Activated CD4-positive, alpha-beta T cell treated with anti-CD3 and anti-CD28 coated beads for 1 hour (primary cell): ENCODE measurements at regions not wholly inside any gene's neighbourhood (a gene's known extent, or its start where the extent isn't known, plus 50 kb on each side); places are given as distances from the start of the nearest gene placed in this dataset.

Experiments
- DNase-seq: peaks from one replicate; pipeline ENCODE4 v3.0.0-alpha.2; 2020

- no peak for DNase-seq
Observed at GRCh38 chr3:71847794-71848193, 62.8 kb upstream of the PROK2 start.

DNA sequence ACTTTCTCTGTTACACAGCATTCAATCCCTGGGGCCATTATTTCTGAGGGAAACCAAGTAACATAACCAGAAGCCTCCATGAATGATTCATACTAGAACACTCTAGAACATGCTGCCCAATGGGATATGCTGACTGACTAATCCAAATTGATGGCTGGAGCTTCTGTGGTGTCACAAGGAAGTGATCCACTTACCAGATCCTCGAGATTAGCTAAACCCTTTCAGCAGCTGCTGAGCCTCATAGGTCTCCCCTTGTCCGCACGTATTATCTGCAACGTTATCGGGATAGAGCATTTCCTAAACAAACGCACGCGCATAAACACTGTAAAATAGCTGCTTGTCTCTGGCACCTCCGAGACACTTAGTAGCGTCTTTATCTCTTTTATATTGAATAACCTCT, 61.2 kb upstream of the PROK2 start:
- no peak for DNase-seq

- no peak for DNase-seq
Observed at GRCh38 chr3:71843071-71843470, 58.1 kb upstream of the PROK2 start.

DNA sequence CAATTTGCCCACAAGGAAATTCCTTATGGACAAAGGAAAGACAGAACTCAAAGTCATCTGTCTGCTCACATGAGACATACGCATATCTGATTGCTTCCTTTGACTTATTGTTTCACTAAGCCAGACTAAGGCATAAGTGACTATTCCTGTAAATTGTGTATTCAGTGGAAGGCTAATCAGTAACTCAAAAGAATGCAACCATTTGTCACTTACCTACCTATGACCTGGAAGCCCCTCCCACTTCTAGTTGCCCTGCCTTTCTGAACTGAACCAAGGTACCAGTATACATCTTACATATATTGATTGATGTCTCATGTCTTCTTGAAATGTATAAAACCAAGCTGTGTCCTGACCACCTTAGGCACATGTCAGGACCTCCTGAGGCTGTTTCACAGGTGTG, 53.5 kb upstream of the PROK2 start:
- DNase-seq = no peak
